HG03378 (cell line): ENCODE measurements at regions not wholly inside any gene's neighbourhood (a gene's known extent, or its start where the extent isn't known, plus 50 kb on each side); places are given as distances from the start of the nearest gene placed in this dataset.

ENCODE experiments used
- ATAC-seq: cut with Tn5 transposase; IDR thresholded peaks from one replicate; pipeline ENCODE4 v1.9.1; 2021; ENCODE audit warnings: mild to moderate bottlenecking, moderate library complexity; ENCODE audit not compliant: unreplicated experiment

GRCh38 chr17:77685881-77686486 lies 272.5 kb upstream of the TNRC6C start:
- no peak for ATAC-seq

GRCh38 chr17:77686903-77687302 lies 271.6 kb upstream of the TNRC6C start:
- no peak for ATAC-seq

DNA sequence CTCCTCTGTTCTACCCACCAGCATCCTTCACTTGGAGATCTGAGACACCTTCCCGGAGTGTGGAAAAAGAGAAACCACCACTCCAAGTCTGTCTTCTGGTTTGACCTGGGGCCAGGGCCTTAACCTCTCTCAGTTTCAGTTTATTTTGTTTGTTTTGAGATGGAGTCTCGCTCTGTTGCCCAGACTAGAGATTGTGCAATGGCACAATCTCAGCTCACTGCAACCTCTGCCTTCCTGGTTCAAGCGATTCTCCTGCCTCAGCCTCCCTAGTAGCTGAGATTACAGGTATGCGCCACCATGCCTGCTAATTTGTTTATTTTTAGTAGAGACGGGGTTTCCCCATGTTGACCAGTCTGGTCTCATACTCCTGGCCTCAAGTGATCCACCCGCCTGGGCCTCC lies 271.1 kb upstream of the TNRC6C start:
- ATAC-seq = no peak

DNA sequence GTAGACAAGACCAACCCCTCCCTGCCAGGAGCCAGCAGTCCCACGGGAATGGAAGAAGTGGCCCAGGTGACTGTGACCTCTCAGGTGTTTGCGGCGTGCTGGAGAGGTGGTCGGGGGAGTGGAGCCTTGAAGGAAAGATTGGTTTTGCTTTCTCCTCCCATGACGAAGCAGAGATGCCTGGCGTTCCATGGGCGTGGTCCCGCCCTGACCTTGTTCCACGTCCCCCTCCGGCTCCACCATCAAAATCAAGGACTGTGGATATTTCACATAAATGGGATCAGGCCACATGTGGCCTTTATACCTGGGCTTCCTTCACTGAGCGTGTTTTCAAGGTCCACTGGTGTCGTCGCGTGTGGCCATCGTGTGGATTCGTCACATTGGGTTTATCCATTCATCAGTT lies 270.6 kb upstream of the TNRC6C start:
- ATAC-seq = no peak

DNA sequence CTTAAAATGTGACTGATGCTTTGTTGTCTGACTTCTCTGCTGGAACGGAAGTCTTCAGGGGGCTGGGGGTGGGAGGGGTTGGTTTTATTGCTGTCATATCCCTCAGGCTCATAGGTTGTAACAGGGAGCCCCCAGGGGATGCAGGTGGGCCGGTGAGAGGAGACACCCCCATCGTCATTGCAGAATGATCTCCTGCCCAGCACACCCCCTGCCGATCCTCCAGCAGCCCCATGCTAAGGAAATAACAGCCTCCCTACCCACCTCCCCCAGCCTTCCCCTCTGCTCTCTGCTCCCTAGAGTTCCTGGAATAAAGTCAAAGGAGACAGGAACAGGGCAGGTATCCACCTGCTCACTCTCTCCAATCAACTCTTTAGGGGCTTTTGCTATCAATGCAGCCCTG lies 270.1 kb upstream of the TNRC6C start:
- ATAC-seq = no peak

DNA sequence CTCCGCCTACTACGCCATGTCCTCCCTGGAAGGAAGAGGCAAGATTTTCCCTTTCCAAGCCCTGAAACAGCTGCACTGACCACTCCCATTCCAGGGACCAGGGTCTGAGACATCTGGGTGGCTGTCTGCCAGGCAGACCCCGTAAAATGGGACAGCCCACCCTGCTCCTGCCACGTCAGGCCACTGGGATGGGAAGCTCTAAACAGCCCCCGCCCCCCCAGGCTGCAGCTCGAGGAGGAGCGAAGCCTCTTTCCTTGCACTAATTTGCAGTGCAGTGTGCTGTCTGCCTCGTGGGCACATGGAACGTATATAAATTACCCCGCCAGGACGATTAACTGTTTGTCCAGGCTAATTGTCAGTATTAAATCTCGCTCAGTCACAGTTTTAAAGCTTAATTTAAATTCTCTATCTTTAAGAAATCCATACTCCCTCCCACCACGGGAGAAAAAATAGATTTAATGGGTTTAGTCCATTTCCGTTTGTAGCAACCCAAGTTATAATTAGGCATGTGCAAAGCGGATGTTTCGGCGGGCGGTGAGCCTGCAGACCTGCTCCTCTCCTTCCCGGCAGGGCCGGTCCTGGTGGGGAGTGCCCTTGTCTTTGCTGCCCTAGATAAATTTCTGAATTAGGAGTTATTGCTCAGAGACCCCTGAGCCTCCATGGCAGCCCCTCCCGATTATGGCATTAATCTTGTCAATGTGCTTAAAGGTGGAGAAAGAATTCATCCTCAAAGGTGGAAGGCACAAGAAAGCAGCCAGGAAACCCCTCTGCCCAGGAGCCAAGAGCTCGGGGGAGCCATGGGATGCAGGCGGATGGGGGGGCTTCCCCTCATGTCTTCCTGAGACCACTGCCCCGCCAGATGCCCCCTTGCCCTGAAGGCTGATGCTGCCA lies 268.0 kb upstream of the TNRC6C start:
- ATAC-seq = no peak

DNA sequence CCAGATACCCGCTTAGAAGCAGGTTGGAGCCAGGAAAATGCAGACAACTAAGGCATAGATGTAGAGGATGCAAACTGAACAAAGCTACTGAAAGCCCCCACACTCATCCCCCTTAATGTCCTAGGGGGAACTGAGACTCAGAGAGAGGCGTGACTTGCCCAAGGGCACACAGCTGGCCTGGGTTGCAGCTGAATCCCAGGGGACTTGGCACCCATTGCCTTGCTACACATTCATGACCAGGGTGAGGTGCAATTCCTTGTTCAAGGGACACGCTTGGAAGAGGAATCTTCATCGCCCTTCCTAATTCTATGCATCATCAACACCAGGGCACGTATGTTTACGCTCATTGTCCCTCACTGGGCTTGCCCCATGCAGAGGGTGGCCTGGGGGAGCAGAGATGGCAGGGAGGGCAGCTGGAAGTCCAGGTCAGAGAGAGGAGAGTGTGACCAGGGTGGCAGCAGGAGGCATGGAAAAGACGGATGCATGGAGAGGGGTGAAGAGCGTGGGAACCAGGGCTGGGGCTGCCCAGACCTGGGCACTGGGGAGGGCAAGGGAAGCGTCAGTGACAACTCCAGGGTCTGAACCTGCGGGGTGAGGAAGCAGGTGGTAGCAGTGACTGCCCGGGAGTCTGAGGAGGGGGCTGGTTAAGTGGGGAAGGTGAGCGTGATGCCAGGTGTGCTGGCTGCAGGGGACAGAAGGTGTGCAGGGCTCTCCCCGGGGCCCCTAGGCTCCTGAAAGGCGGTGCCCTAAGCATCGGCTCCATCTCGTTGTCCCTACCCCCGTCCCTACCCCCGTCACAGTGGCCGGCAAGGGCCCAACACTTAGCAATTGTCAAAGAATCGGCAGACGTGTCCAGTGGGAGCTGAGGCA lies 267.1 kb upstream of the TNRC6C start:
- ATAC-seq = no peak

GRCh38 chr17:77692571-77693161 lies 265.8 kb upstream of the TNRC6C start:
- no peak for ATAC-seq

- ATAC-seq = no peak
These were observed 265.2 kb upstream of the TNRC6C start for GRCh38 chr17:77693301-77693700.

DNA sequence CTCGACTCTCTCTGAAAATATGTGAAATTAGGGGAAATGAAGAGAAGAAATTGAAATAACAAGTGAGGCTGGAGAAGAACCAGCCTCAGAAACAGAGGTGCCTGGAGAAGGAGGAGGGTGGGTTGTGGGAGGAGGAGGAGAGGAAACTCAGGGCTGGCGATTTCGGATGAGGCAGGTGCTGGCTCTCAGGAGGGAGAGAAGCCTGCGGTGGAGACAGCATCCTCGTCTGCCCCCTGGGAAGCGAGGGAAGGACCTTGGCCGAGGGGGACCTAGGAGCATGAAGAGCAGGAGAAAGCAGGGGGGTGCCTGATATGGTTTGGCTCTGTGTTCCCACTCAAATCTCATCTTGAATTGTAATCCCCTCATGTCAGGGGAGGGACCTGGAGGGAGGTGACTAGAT lies 264.7 kb upstream of the TNRC6C start:
- no peak for ATAC-seq

DNA sequence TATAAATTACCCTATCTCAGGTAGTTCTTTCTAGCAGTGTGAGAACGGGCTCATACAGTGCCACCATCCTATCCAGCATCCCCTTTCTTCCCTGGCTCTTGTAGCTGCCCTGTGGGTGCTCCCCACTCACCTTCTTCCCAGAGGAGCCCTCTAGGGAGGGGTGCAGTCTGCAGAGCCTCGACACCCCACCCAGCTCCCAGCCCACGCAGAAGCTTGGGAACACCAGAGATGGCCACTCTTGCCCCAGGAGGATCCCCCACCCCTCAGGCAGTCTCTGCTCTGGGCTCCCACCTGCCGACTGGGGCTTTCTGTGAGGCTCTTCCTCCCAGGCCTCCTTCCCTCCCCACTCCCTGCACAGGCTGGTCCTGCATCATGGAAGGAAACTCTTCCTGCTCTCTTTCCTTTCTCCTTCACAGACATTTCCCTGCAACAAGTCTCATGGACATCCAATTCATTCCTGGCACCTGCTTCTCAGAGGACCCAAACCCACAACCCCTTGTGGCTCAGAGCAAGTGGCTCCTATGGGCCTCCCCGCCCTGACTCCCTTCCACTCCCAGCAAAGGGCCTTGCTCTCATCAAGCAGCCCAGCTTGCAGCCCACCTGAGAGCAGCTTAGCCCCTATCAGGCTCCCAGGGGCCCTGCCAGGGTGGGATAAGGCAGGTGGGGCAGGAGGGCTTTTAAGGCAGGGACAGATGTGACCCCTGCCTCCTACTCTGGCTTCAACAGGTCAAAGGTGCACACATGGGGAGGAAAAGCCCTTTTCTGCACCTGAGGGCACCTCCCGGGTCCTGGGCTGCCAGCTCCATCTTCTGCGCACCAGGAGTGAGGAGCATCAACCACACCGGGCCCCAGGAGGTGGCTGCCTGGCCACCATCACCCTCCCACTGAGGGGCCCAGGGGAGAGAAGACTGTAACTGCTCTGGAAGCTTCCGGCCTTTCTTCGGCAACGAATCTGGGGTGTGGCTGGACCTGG lies 263.8 kb upstream of the TNRC6C start:
- ATAC-seq = no peak

- ATAC-seq = no peak
These were observed 263.1 kb upstream of the TNRC6C start for GRCh38 chr17:77695386-77695785.

- no peak for ATAC-seq
These were observed 262.3 kb upstream of the TNRC6C start for GRCh38 chr17:77696151-77696720.

DNA sequence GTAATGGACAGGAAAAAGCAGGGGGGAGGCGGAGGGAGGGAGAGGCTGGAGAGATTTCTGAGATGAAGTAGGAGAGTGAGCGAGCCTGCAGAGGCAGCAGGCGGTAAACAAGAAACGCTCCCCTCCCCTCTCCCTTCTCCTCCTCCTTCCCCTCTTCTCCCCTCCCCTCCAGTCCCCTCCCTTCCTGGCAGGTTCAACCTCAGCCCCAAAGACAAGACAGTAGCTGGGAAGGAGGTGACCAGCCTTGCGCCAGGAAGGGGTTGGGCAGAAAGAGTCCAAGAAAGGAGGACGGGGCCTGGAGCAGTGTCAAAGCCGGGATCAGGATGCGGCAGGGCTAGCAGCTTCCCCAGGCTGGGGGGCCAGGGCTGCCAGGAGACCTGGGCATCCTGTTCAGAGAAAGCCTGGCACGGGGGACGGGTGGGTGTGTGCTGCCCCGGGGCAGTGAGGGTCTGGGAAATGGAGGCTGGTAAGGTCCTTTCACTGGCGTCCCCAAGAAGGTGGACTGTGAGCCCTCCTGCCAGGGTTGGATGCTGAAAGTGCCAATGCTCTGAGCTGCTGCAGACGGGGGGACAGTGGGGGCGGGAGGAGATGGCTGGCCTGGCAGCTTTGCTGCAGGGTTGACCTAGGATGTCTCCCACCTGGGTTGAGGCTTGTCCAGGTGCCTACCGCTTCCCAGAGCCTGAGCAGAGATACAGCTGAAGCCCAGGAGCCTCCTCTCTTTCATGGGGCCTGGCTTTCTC lies 261.6 kb upstream of the TNRC6C start:
- ATAC-seq = no peak

DNA sequence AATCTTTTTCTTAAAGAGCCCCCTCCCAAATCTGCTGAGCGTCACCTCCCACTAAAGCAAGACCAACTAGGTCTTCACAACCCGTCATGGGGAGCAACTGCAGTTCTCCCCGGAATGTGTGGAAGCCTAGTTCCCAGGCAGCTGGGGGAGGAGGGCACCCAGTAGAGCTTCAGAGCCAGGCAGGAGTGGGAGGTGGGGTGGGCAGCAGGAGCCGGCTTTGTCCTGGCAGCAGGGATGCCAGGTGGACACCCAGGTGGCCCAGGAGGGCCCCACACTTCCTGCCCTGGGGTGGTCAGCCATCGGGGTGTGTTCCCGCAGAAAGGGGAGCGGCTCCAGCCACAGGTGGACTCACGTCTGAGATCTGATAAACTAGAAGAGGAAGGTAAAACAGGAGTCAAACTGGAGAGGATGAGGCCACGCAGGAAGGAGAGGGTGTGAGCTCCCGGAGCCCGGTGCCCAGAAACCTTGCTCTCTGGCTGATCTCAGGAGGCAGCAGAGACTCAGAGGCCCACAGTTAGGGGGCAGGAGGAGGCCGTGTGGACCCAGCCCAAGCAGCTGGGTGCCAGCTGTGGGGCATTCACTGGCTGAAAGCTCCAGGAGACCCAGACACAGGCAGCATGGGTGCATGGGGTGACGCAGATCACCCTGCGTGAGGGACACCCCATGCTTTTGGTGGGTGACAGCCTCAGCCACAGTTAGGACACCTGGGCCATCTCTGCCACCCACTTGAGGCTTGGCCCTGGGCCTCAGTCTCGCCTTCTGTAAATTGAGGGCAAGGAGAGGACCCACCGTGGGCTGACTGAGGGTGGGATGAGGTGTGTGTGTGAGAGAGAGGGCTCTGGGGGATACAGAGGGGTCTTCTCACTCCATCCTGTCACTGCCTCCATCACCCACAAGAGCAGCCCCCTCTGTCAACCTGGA lies 260.8 kb upstream of the TNRC6C start:
- no peak for ATAC-seq

DNA sequence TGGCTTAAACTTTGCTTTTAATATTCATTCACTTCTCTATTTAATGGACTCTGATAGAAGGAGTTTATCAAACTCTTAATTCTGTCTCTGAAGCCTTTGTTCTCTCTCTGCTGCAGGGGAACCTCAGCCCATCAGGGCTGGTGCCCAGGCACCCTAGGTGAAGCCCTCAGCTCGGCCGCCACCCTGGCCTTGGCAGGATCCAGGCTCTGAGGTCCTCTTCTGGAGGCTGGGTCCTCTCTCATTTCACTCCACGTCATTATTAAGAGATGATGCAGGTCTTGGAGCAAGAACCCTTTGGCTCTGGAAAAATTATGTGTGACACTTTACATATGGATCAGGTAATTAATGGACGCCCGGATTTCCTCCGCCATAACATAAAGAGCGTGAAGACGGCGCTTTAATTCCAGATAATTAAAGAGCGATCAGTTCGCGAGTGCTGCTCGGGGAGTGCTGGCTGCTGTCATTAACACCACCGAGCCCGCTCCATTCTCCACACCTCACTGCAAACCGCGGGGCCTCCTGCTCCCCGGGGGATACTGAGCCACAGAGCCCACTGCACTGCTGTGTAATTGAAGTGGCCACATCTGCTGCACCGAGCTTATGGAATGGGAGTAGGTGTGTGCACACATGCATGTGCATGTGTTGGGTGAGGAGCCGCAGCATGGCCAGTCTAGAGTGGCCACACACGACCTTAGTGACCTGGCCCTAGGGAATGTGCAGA lies 259.4 kb upstream of the TNRC6C start:
- no peak for ATAC-seq

- ATAC-seq = no peak
These were observed 258.2 kb upstream of the TNRC6C start for GRCh38 chr17:77700165-77700881.
